NOMO-1 (cell line): ENCODE measurements at regions not wholly inside any gene's neighbourhood (a gene's known extent, or its start where the extent isn't known, plus 50 kb on each side); places are given as distances from the start of the nearest gene placed in this dataset.
A peak's percentile ranks its signal among the peaks of the same experiment; 100 is the strongest.
"Not testable (repeated sequence)": the region's sequence is repeated elsewhere in the genome, so short reads cannot be mapped to it uniquely, and the experiment has no call there.

ENCODE experiments used
- DNase-seq, 2 experiments: peaks; one replicate each; lab custom pipeline; 2025; ENCODE audit not compliant: unreplicated experiment in 2 of 2; lab: John Stamatoyannopoulos, UW

GRCh38 chr12:18794000-18794399 is 56.1 kb downstream of the CAPZA3 start:
- DNase-seq: no peak

- DNase-seq: no peak
These were observed 59.7 kb downstream of the CAPZA3 start for GRCh38 chr12:18797604-18798003.

DNA sequence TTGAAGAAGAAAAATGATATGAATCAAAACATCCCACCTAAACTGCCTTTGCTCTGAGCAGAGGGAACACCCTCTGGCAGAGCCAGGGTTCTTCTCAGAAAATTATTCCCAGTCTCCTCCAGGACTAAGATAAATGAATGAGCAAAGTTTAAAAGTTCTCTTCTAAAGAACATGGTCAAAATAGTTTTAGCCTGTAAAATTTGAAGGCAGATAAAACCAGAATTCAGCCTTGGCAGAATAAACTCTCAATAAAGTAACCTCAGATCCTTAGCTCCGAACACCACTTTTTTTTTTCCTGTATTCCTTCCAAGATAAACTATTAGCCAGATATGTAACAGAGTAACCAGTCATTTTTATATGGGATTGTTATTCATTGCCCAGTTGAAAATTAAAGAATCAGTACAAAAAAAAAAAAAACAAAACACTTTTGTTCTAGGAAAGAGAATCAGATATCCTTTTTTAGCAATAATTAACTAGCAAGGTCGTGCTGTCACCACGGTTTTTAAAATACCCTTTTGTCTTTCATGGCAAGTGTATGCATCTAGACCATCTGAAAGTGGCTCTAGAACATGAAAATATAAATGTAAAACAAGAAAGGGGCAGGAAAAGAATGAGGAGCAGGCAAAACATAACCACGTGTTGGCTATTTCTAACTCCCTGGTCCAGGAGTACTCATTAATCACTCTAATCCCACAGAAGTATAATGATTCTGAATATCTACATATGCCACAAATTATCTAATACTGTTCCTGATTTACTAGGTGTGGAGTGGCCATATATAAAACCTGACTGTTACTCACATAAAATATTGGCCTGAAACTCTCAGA is 60.8 kb downstream of the CAPZA3 start:
- DNase-seq: no peak

DNA sequence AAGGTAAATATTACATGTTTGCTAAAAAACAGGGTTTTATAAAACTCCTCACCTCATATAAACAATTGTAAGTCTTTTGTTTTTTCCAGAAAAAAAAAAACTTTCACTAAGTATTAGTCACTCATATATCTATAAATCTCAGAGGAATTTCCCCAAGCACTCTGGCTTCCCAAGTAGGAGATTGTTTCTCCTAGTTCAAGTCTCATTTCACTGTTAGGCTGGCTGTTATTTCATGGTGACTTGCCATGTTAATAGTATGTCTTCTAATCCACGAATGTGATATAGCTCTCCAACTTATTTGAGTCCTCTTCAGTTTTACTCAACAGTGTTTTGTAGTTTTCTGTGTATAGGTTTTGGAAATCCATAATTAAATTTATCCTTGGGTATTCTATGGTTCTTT is 61.6 kb downstream of the CAPZA3 start:
- no peak for DNase-seq

DNA sequence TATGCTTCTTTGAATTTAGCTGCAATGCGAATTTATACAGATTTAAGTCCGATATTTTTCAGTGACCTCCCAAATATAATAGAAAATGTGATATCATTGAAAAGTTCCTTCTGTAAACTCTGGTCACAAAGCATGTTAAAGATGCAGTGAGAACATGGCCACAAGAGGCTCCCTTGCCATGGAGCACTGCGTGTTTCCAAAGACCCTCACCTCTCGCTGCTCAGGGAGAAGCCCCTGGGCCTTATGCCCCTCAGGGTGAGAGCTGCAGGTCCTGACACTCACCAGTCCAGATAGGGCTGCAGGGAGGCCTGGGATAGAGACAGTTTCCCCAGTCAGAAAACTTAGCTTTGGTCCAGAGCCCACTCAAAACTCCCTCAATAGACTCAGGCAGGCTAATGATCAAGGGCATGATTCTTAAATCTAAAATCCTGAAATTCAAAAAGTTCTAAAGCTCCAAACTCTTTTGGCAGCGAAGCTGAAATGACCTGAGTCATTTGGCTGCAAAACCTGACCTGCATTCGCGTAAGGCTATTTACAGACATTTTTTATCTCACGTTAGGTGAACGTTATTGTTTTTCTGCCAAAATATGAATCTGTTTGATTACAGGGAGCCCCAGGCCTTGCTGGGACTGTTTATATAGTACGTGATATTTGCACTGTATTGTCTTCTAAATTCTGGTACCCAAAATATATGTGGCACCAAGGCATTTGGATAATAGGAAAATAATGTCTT is 67.8 kb downstream of the CAPZA3 start:
- DNase-seq: no peak

- no peak for DNase-seq
These were observed 69.8 kb downstream of the CAPZA3 start for GRCh38 chr12:18807714-18808113.

GRCh38 chr12:18808221-18808620 is 70.3 kb downstream of the CAPZA3 start:
- no peak for DNase-seq

DNA sequence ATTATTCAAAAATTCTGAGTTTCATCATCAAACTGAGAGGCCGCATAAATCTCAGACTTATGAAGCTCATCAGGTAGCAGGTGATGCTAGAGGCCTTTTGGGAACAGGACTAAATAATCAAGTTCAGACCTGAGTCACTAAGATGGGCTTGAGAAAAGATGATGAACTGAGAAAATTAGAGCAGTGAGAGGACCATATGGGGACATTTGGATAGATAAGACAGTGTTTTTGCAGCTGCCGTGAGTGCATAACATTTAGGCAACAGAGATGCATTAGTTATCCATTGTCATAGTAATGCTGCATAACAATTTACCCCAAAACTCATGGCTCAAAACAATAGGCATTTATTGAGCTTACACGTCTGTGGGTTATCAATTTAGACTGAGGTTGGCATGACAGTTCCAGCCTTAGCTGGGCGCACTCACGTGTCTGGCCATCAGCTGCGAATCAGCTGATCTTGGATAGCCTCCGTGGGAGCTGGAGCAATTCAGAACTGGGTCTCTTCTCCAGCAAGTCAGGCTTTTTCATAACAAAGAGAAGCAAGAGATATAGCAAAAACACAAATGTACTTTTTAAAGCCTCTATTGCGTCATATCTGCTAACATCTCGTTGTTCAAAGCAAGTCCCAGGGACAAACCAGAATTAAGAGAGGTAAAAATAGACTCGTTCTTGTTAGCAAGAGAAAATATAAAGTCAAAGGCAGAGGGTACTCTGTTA is 72.8 kb downstream of the CAPZA3 start:
- DNase-seq: no peak

DNA sequence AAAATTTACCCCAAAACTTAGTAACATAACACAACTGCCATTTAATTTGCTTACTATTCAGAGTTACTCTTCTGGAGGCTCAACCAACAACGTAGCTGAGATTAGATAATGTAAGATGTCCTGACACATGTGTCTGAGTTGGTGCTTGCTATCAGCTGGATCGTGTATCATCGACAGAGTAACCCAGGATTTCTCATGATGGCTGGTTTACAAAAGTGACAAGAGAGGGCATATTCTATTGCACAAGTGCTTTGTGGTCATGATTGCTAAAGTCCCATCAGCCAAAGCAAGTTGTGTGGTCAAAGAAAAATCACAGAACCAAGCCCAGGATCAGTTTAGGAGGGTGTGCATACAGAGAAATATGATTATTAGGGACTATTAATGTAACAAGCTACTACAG is 73.4 kb downstream of the CAPZA3 start:
- DNase-seq: peak; percentile 78 to 86

DNA sequence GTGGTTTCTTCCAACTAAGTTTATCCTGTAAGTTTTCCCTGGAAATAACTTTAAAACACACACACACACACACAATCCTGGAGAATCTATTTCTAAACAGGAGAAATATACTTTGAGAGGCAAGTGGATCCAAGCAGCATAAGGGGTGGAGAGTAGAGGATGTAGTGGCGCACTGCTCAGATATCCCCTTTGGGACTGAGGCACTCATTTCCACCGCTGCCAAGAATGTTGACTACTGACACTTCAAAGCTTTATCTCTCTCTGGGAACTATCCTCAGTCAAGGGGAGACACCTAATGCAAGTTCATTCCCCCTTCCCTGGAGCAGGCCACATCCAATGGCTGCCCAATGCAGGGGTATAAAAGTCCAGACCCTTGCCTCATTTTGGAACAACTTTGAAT is 75.8 kb downstream of the CAPZA3 start:
- DNase-seq: no peak

GRCh38 chr12:18818579-18819268 is 80.8 kb downstream of the CAPZA3 start:
- no peak for DNase-seq

GRCh38 chr12:18819484-18819883 is 81.6 kb downstream of the CAPZA3 start:
- no peak for DNase-seq

GRCh38 chr12:18823461-18823860 is 85.5 kb downstream of the CAPZA3 start:
- peak; percentile 48 to 76 for DNase-seq

- peak; percentile 53 to 74 for DNase-seq
These were observed 86.4 kb downstream of the CAPZA3 start for GRCh38 chr12:18824287-18824686.

DNA sequence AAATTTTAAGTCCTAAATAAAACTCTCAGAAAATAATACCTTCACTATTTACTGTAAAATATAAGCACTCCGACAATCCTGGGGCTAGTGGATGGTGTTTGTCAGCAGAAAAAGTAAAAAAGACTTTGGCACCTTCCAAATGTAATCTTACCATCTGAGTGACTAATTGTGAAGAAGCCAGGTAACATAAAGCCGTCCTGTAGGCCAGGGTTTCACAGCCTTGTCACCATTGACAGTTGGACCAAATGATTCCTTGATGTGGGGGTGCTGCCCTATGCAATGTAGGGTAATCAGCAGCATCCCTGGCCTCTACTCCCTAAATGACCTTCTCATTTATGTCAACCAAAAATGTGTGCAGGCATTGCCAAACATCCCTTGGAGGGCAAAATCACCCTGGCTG is 87.2 kb downstream of the CAPZA3 start:
- DNase-seq: no peak

DNA sequence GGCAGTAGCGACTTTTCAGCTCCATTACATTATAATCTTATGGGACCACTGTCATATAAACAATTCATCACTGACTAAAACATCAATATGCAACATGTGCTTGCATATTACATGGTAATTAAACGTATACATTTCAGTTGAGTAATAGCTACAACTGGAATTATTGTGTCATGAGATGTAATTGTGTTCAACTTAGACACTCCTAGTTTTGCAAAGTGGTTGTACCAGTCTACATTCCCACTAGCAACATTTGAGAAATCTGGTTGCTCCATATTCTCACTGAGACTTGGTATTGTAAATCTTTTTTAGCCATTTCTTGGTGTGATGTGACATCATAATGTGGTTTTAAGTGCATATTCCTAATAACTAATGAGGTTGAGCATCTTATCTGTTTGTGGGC is 90.0 kb downstream of the CAPZA3 start:
- DNase-seq: no peak

DNA sequence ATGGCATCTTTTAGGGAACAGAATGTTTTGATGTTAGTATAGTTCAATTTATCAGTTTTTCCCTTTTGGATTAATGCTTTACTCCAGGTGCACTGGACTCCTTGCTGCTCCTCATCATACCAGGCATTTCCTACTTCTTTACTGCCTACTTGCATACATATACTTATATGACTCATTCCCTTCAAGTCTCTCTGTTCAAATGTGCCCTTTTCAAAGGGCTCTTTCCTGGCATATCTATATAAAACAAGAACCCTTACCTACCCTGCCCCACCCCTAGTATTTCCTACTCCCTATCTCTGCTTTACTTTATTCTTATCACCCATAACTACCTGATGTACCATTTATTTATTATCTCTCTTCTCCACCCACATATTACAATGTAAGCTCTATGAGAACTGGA is 90.6 kb downstream of the CAPZA3 start:
- no peak for DNase-seq

DNA sequence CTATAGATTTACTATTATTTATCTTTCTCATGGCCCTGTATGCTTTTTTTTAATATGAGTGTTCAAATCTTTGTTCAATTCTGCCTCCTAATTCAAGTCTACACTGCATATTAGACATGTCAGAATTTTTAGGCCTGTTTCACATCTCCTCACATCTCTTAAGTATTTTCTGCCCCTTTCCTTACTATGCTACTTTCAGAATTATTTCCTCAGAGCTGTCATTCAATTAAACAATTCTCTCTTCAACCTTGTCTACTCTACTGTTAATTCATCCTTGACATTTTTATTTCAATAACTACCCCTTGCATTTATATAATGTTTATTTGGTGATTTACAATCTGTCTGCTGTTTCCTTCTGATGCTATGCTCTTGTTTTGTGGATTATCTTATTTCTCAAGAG is 91.1 kb downstream of the CAPZA3 start:
- DNase-seq: no peak

GRCh38 chr12:18832932-18833331 is 95.0 kb downstream of the CAPZA3 start:
- not testable (repeated sequence) for DNase-seq

DNA sequence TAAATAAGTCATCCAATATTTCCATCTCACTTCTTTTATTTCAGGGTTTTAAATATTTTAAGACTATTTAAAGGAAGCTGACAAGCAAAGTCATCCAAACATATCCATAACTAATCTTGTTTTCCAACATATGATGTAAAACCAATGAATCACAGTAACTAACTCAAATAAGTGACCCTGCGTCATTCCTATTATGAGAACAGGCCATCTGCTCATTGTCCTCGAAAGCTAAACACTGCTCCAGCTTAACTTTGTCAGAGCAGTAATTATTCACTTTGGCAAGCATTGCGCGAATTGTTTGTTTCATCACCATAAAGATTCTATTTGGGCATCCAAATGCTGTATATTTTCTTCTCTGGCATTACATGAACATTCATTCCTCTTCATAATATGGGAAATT is 99.1 kb downstream of the CAPZA3 start:
- peak in 1 of 2 experiments; percentile 9 for DNase-seq

- no peak for DNase-seq
These were observed 99.6 kb downstream of the CAPZA3 start for GRCh38 chr12:18837505-18837904.
